Neuron (in vitro differentiated cells): ENCODE measurements at regions not wholly inside any gene's neighbourhood (a gene's known extent, or its start where the extent isn't known, plus 50 kb on each side); places are given as distances from the start of the nearest gene placed in this dataset.
"Not testable (repeated sequence)": the region's sequence is repeated elsewhere in the genome, so short reads cannot be mapped to it uniquely, and the experiment has no call there.

ENCODE experiments used
- H2AFZ ChIP-seq: one replicate; pipeline ENCODE4 v1.6.1; 2013; ENCODE audit warnings: low read depth, mild to moderate bottlenecking, inconsistent platforms, low read length, moderate library complexity
- H3K27me3 ChIP-seq: one replicate; pipeline ENCODE4 v1.6.1; 2013; ENCODE audit warnings: low read length; ENCODE audit not compliant: insufficient read depth
- H3K36me3 ChIP-seq: one replicate; pipeline ENCODE4 v1.6.1; 2013; ENCODE audit warnings: low read length; ENCODE audit not compliant: insufficient read depth
- H3K4me1 ChIP-seq: one replicate; pipeline ENCODE4 v1.6.1; 2013; ENCODE audit warnings: low read length; ENCODE audit not compliant: insufficient read depth
- H3K4me3 ChIP-seq: 2 replicates; pipeline ENCODE4 v1.5.1; 2013; ENCODE audit warnings: mild to moderate bottlenecking, low read length, moderate library complexity
- H3K9me3 ChIP-seq: one replicate; pipeline ENCODE4 v1.6.1; 2013; ENCODE audit warnings: low read length

DNA sequence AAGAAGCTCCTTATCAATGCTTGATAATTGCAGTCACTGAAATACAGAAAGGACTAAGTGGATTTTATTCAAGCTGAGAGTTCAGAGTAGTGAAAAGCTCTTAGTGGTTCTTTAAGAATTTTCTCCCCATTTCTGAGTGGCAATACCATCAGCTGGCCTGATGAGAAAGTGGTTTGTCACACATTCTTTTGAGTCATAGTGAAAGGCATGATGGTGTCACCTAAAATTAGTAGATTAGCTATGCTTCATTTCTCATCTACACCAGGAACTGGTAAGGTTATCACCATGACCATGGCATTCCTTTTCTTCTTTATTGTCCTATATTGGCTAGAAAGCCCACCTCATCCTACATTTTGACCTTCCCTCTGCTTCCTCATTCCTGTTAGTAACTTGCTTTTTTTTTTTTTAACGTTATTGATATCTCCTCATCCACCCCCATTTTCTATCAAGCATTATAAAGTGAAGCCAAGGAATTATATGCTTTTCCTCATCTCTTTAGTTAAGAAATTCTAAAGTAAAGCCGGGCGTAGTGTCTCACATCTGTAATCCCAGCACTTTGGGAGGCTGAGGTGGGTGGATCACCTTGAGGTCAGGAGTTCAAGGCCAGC, 67.4 kb upstream of the LOC128125822 start:
- no peaks in the 10 kb centered on the region for H3K27me3 ChIP-seq
- H3K4me3 ChIP-seq = no peak overlapping the region
- H3K36me3 ChIP-seq = no peaks in the 10 kb centered on the region
- H3K4me1 ChIP-seq = no peaks in the 10 kb centered on the region
- H3K9me3 ChIP-seq = no peaks in the 10 kb centered on the region
- H2AFZ ChIP-seq = no peak overlapping the region

DNA sequence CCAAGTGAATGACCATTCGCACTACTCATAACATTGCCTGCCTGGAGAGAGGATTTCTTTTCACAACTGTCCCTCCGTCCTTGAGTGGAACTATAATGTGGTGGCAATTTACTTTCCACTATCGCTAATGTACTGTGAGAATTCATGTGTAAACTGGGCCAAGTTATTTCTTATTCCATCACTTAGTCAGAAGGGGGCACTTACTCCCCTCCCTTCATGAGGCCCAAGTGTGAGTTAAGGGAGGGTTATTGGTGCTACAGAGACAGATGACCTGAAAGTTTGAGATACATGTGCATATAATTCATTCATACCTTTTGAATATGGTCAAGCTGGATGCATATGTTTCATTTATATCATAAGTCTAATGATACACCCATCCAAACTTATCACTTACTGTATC, 65.2 kb upstream of the LOC128125822 start:
- H2AFZ ChIP-seq = no peak overlapping the region
- H3K9me3 ChIP-seq = no peaks in the 10 kb centered on the region
- no peaks in the 10 kb centered on the region for H3K27me3 ChIP-seq
- H3K4me3 ChIP-seq = no peak overlapping the region
- H3K4me1 ChIP-seq = no peaks in the 10 kb centered on the region
- no peaks in the 10 kb centered on the region for H3K36me3 ChIP-seq

DNA sequence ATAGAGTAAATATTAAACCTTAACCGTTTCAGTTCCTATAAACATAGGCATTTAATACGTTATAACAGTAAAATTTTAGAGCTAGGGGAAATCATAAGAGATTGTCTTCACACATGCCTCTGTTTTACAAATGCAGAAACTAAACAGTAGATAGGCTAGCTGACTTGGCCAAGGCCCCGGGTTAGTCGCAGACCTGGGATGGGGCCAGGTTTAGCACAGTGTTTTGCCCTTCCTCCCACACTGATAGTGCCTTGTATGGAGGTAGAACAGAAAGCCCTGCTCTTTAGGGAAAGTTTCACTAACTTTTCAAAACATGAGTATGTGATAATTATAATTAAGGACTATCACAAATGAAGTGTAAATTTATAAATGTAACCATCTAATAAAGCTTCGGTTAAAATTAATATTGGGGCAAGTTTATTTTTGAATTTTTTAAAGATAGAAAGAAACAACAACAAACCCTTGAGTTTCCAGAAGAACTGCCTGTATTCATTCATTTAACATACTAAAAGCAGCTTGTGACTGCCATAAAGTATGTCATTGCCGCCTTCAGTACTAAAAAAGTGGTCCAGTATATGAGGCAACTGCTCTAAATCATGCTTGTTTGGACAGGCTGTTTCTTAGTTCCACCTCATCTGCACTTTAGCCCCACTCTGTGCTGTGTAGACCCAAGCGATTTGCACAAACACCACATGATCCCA, 62.5 kb upstream of the LOC128125822 start:
- H3K4me3 ChIP-seq = no peak overlapping the region
- H2AFZ ChIP-seq = no peak overlapping the region
- H3K36me3 ChIP-seq = no peaks in the 10 kb centered on the region
- H3K9me3 ChIP-seq = no peaks in the 10 kb centered on the region
- no peaks in the 10 kb centered on the region for H3K27me3 ChIP-seq
- H3K4me1 ChIP-seq = no peaks in the 10 kb centered on the region

DNA sequence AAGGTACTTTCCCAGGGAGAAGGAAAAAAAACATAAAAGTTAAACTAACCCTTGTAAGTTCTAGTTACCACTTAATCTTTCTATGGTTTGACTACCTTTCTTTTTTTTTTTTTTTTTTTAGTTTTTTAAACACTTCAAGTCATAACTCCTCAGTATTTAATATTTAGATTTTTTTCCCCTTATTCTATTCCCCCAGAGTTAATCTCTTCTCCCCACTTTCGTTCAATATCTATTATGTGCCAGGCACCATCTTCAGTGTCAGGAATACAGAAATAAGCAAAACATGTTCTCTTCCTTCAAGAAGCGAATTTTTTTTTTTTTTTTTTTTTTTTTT, 62.0 kb upstream of the LOC128125822 start:
- Histone ChIP-seq H3K4me1 (no peaks in the 10 kb centered on the region), H3K9me3 (no peaks in the 10 kb centered on the region), H3K4me3 (no peak overlapping the region), H3K36me3 (no peaks in the 10 kb centered on the region), H2AFZ (no peak overlapping the region), H3K27me3 (no peaks in the 10 kb centered on the region)

DNA sequence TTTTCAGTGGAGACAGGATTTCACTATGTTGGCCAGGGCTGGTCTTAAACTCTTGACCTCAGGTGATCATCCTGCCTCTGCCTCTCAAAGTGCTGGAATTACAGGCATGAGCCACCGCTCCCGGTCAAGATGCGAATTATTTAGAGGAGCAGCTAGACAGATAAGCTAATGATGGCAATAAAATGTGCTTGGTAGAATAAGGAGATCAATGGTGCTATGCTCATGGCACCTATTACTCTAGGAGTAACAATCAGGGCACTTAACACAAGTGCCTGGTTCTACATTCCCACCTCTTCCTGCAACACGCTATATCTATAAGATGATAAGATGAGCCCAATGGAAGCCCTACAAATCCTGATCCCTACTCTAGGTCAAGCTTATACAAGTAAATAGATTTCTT, 61.4 kb upstream of the LOC128125822 start:
- H3K36me3 ChIP-seq = no peaks in the 10 kb centered on the region
- H3K4me3 ChIP-seq = no peak overlapping the region
- no peak overlapping the region for H2AFZ ChIP-seq
- H3K27me3 ChIP-seq = no peaks in the 10 kb centered on the region
- no peaks in the 10 kb centered on the region for H3K4me1 ChIP-seq
- H3K9me3 ChIP-seq = no peaks in the 10 kb centered on the region

DNA sequence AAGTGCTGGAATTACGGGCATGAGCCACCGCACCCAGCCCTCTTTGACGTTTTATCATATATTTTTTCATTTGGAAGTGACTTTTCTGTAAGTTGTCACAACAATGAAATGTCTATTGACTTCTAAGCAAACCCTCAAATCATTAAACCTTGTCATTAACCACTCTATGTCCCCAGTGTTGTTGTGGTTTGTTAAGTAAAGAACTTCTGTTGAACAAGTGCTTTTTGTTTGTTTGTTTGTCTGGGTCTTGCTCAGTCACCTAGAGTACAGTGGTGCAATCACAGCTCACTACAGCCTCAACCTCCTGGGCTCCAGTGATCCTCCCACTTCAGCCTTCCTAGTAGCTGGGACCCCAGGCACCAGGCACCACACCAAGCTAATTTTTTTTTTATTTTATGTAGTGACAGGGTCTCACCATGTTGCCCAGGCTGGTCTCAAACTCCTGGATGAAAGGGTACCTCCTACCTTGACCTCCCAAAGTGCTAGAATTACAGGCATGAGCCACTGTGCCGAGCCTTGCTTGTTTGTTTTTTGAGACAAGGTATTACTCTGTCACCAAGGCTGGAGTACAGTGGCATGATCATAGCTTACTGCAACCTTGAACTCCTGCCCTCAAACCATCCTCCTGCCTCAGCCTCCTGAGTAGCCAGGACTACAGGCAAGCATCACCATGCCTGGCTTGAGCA, 57.6 kb upstream of the LOC128125822 start:
- H2AFZ ChIP-seq = no peak overlapping the region
- no peak overlapping the region for H3K4me3 ChIP-seq
- H3K4me1 ChIP-seq = no peaks in the 10 kb centered on the region
- no peaks in the 10 kb centered on the region for H3K9me3 ChIP-seq
- H3K27me3 ChIP-seq = no peaks in the 10 kb centered on the region
- no peaks in the 10 kb centered on the region for H3K36me3 ChIP-seq

DNA sequence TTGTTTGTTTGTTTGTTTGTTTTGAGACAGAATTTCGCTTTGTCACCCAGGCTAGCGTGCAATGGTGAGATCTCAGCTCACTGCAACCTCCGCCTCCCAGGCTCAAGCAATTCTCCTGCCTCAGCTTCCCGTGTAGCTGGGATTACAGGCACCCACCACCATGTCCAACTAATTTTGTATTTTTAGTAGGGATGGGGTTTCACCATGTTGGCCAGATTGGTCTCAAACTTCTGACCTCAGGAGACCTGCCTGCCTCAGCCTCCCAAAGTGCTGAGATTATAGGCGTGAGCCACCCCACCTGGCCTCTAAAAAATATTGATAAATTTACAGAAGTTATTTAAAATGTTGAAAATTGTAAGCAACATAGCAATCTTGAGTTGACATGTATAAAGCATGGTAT, 57.1 kb upstream of the LOC128125822 start:
- not testable (repeated sequence) for H3K36me3 ChIP-seq, H3K4me3 ChIP-seq, H2AFZ ChIP-seq, H3K4me1 ChIP-seq, H3K27me3 ChIP-seq, H3K9me3 ChIP-seq

DNA sequence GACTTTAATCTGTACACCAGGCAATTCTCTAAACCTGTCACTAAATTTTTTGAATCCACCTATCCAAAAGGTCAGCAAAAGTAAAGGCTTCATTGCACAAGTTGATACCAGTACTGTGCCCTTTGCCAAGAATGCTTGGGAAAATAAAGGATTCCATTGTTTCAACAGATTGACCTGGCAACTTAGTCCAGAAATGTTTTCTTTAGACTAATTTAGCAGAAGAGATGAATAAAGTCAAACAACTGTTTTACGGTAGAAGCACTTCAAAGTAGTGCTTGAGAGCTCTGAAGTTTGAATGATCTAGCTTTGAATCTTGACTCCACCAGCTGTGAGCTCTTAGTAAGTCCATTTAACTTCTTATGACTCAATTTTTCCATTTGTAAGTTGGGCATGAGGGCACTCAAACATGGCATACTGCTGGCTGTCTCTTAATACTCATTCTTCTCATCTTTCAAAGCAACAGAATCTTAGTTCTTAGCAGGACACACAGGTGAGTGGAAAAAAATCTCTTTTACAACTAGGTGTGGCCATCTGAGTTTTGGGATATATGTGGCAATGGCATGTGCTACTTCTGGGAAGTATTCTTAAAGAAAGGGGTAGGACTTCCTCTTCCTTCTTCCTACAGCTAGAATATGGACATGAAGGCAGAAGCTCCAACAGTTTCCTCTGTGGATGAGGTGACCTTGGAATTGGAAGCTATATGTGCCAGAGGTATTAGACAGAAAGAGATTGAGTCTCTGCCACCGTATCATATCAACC, 55.9 kb upstream of the LOC128125822 start:
- H3K27me3 ChIP-seq = no peaks in the 10 kb centered on the region
- H2AFZ ChIP-seq = no peak overlapping the region
- H3K4me3 ChIP-seq = no peak overlapping the region
- H3K36me3 ChIP-seq = no peaks in the 10 kb centered on the region
- no peaks in the 10 kb centered on the region for H3K4me1 ChIP-seq
- H3K9me3 ChIP-seq = no peaks in the 10 kb centered on the region

DNA sequence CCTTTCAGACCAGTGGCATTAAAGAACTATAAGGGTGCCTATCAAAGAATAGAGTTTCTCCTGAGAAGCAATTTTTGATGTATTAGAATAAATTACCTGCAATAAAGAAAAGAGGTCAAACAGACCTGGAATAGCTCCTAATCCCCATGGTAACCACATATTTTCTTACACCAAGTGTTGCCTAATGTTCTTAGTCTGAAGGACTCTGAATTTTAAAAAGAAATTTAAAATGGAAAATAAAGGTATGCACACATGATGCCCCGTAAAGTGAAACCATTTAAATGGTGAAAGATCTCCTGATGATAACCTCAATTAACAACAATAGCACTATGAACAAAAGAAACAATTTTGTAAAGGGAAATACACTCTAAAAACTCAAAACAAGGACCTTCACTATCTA, 55.1 kb upstream of the LOC128125822 start:
- Histone ChIP-seq H3K27me3 (no peaks in the 10 kb centered on the region), H3K4me1 (no peaks in the 10 kb centered on the region), H2AFZ (no peak overlapping the region)

DNA sequence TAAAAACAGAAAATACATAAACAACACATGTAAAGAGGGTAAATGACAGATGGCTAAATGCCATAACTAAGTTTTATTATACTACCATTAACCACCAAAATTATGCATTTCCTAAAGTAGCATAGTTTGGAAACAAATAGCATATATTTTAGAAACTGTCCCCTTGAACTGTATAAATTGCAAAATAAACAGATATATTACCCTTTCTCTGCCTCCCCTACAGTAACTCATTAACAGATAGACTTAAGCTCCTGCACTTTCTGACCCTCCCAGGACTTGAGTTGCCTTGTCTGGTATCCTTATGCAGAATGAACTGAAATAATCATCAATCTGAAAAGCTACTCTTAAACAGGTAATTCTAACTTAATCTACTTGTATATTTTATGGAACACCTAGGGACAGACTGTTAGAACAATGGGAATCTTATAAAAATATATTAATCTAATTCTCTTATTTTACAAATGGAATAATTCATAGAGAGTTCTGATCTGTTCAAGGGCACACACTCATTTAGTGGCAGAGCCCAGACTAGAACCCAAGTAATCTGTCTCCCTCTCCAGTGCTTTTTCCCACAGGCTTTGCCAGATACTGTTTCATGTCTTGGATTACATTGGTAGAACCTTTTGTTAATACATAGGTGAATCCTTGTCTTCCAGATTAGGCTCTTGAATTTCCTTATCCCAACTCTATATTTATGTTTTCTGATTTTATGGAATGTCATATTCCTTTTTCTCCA, 50.6 kb upstream of the LOC128125822 start:
- Histone ChIP-seq H3K27me3 (no peaks in the 10 kb centered on the region), H3K4me3 (no peak overlapping the region), H2AFZ (no peak overlapping the region), H3K4me1 (no peaks in the 10 kb centered on the region), H3K36me3 (no peaks in the 10 kb centered on the region), H3K9me3 (no peaks in the 10 kb centered on the region)

More for the DNA sequence above, 55.1 kb upstream of the LOC128125822 start:
- Histone ChIP-seq H3K4me3 (no peak overlapping the region), H3K36me3 (no peaks in the 10 kb centered on the region), H3K9me3 (no peaks in the 10 kb centered on the region)
